ENCODE measurements at regions not wholly inside any gene's neighbourhood (a gene's known extent, or its start where the extent isn't known, plus 50 kb on each side); places are given as distances from the start of the nearest gene placed in this dataset.

GRCh38 chrX:125404667-125405160 lies 85.0 kb downstream of the TEX13C start:
- TF ChIP-seq POU2F2 (IDR thresholded peaks at IDR 0.05; ENCODE audit: low read depth, low read length), result no peak
- no peak for TF ChIP-seq POLR2A (IDR thresholded peaks at IDR 0.05; ENCODE audit: low read depth, low read length)
- TF ChIP-seq POLR2AphosphoS5 (IDR thresholded peaks at IDR 0.05; ENCODE audit: low read depth, low read length), result no peak
- TF ChIP-seq SPI1 (IDR thresholded peaks at IDR 0.05; ENCODE audit: low read depth, low read length), result no peak
- TF ChIP-seq PAX5 (IDR thresholded peaks at IDR 0.05; ENCODE audit: insufficient read depth, low read length, severe bottlenecking), result no peak
- no peak for TF ChIP-seq TAF1 (IDR thresholded peaks at IDR 0.05; ENCODE audit: low read depth, low read length)
- no peak for FAIRE-seq

GRCh38 chrX:125405339-125405738 lies 85.7 kb downstream of the TEX13C start:
- DNase-seq (ENCODE audit: insufficient read length, low spot score) (no peak), FAIRE-seq (no peak)

More at GRCh38 chrX:125404667-125405160, 85.0 kb downstream of the TEX13C start:
- DNase-seq (ENCODE audit: insufficient read length, low spot score), result no peak

GRCh38 chrX:125407314-125407713 lies 87.6 kb downstream of the TEX13C start:
- no peak for TF ChIP-seq POLR2AphosphoS5 (IDR thresholded peaks at IDR 0.05; ENCODE audit: low read depth, low read length)
- no peak for TF ChIP-seq TAF1 (IDR thresholded peaks at IDR 0.05; ENCODE audit: low read depth, low read length)
- no peak for TF ChIP-seq POU2F2 (IDR thresholded peaks at IDR 0.05; ENCODE audit: low read depth, low read length)
- no peak for TF ChIP-seq POLR2A (IDR thresholded peaks at IDR 0.05; ENCODE audit: low read depth, low read length)
- no peak for TF ChIP-seq SPI1 (IDR thresholded peaks at IDR 0.05; ENCODE audit: low read depth, low read length)
- TF ChIP-seq PAX5 (IDR thresholded peaks at IDR 0.05; ENCODE audit: insufficient read depth, low read length, severe bottlenecking), result no peak
- no peak for FAIRE-seq
- DNase-seq (ENCODE audit: insufficient read length, low spot score), result no peak

More at GRCh38 chrX:125405339-125405738, 85.7 kb downstream of the TEX13C start:
- no peak for TF ChIP-seq PAX5 (IDR thresholded peaks at IDR 0.05; ENCODE audit: insufficient read depth, low read length, severe bottlenecking)
- no peak for TF ChIP-seq POLR2A (IDR thresholded peaks at IDR 0.05; ENCODE audit: low read depth, low read length)
- no peak for TF ChIP-seq POU2F2 (IDR thresholded peaks at IDR 0.05; ENCODE audit: low read depth, low read length)
- no peak for TF ChIP-seq TAF1 (IDR thresholded peaks at IDR 0.05; ENCODE audit: low read depth, low read length)
- no peak for TF ChIP-seq POLR2AphosphoS5 (IDR thresholded peaks at IDR 0.05; ENCODE audit: low read depth, low read length)
- TF ChIP-seq SPI1 (IDR thresholded peaks at IDR 0.05; ENCODE audit: low read depth, low read length), result no peak

GRCh38 chrX:125420809-125421208 lies 101.1 kb downstream of the TEX13C start:
- TF ChIP-seq TAF1 (IDR thresholded peaks at IDR 0.05; ENCODE audit: low read depth, low read length), result no peak
- TF ChIP-seq POLR2A (IDR thresholded peaks at IDR 0.05; ENCODE audit: low read depth, low read length), result no peak
- TF ChIP-seq PAX5 (IDR thresholded peaks at IDR 0.05; ENCODE audit: insufficient read depth, low read length, severe bottlenecking), result no peak
- TF ChIP-seq POLR2AphosphoS5 (IDR thresholded peaks at IDR 0.05; ENCODE audit: low read depth, low read length), result no peak
- TF ChIP-seq POU2F2 (IDR thresholded peaks at IDR 0.05; ENCODE audit: low read depth, low read length), result no peak
- TF ChIP-seq SPI1 (IDR thresholded peaks at IDR 0.05; ENCODE audit: low read depth, low read length), result no peak
- FAIRE-seq (no peak), DNase-seq (ENCODE audit: insufficient read length, low spot score) (no peak)

GRCh38 chrX:125422986-125423385 lies 103.3 kb downstream of the TEX13C start:
- DNase-seq (ENCODE audit: insufficient read length, low spot score) (no peak), FAIRE-seq (no peak)
- TF ChIP-seq SPI1 (IDR thresholded peaks at IDR 0.05; ENCODE audit: low read depth, low read length) (no peak), POLR2AphosphoS5 (IDR thresholded peaks at IDR 0.05; ENCODE audit: low read depth, low read length) (no peak), POLR2A (IDR thresholded peaks at IDR 0.05; ENCODE audit: low read depth, low read length) (no peak), TAF1 (IDR thresholded peaks at IDR 0.05; ENCODE audit: low read depth, low read length) (no peak), PAX5 (IDR thresholded peaks at IDR 0.05; ENCODE audit: insufficient read depth, low read length, severe bottlenecking) (no peak), POU2F2 (IDR thresholded peaks at IDR 0.05; ENCODE audit: low read depth, low read length) (no peak)

- no peak for TF ChIP-seq TAF1 (IDR thresholded peaks at IDR 0.05; ENCODE audit: low read depth, low read length)
- TF ChIP-seq SPI1 (IDR thresholded peaks at IDR 0.05; ENCODE audit: low read depth, low read length), result no peak
- TF ChIP-seq POLR2A (IDR thresholded peaks at IDR 0.05; ENCODE audit: low read depth, low read length), result no peak
- no peak for TF ChIP-seq POLR2AphosphoS5 (IDR thresholded peaks at IDR 0.05; ENCODE audit: low read depth, low read length)
- TF ChIP-seq PAX5 (IDR thresholded peaks at IDR 0.05; ENCODE audit: insufficient read depth, low read length, severe bottlenecking), result no peak
- no peak for TF ChIP-seq POU2F2 (IDR thresholded peaks at IDR 0.05; ENCODE audit: low read depth, low read length)
- no peak for FAIRE-seq
- no peak for DNase-seq (ENCODE audit: insufficient read length, low spot score)
Observed at GRCh38 chrX:125424536-125424935, 104.9 kb downstream of the TEX13C start.

- no peak for DNase-seq (ENCODE audit: insufficient read length, low spot score)
- FAIRE-seq, result no peak
- TF ChIP-seq SPI1 (IDR thresholded peaks at IDR 0.05; ENCODE audit: low read depth, low read length) (no peak), TAF1 (IDR thresholded peaks at IDR 0.05; ENCODE audit: low read depth, low read length) (no peak), POU2F2 (IDR thresholded peaks at IDR 0.05; ENCODE audit: low read depth, low read length) (no peak), POLR2AphosphoS5 (IDR thresholded peaks at IDR 0.05; ENCODE audit: low read depth, low read length) (no peak), PAX5 (IDR thresholded peaks at IDR 0.05; ENCODE audit: insufficient read depth, low read length, severe bottlenecking) (no peak), POLR2A (IDR thresholded peaks at IDR 0.05; ENCODE audit: low read depth, low read length) (no peak)
Observed at GRCh38 chrX:125436855-125437254, 117.2 kb downstream of the TEX13C start.

GRCh38 chrX:125439194-125439849 lies 119.7 kb downstream of the TEX13C start:
- TF ChIP-seq TAF1 (IDR thresholded peaks at IDR 0.05; ENCODE audit: low read depth, low read length) (no peak), SPI1 (IDR thresholded peaks at IDR 0.05; ENCODE audit: low read depth, low read length) (no peak), POLR2AphosphoS5 (IDR thresholded peaks at IDR 0.05; ENCODE audit: low read depth, low read length) (no peak), PAX5 (IDR thresholded peaks at IDR 0.05; ENCODE audit: insufficient read depth, low read length, severe bottlenecking) (no peak), POU2F2 (IDR thresholded peaks at IDR 0.05; ENCODE audit: low read depth, low read length) (no peak), POLR2A (IDR thresholded peaks at IDR 0.05; ENCODE audit: low read depth, low read length) (no peak)
- no peak for FAIRE-seq
- no peak for DNase-seq (ENCODE audit: insufficient read length, low spot score)

GRCh38 chrX:125444659-125445058 lies 125.0 kb downstream of the TEX13C start:
- FAIRE-seq, result no peak
- TF ChIP-seq POLR2A (IDR thresholded peaks at IDR 0.05; ENCODE audit: low read depth, low read length) (no peak), POU2F2 (IDR thresholded peaks at IDR 0.05; ENCODE audit: low read depth, low read length) (no peak), SPI1 (IDR thresholded peaks at IDR 0.05; ENCODE audit: low read depth, low read length) (no peak), TAF1 (IDR thresholded peaks at IDR 0.05; ENCODE audit: low read depth, low read length) (no peak), PAX5 (IDR thresholded peaks at IDR 0.05; ENCODE audit: insufficient read depth, low read length, severe bottlenecking) (no peak), POLR2AphosphoS5 (IDR thresholded peaks at IDR 0.05; ENCODE audit: low read depth, low read length) (no peak)

More at GRCh38 chrX:125444659-125445058, 125.0 kb downstream of the TEX13C start:
- DNase-seq (ENCODE audit: insufficient read length, low spot score), result no peak
